HG03354 (cell line): ENCODE measurements at regions not wholly inside any gene's neighbourhood (a gene's known extent, or its start where the extent isn't known, plus 50 kb on each side); places are given as distances from the start of the nearest gene placed in this dataset.
"Not testable (repeated sequence)": the region's sequence is repeated elsewhere in the genome, so short reads cannot be mapped to it uniquely, and the experiment has no call there.

Experiments
- ATAC-seq: cut with Tn5 transposase; IDR thresholded peaks from one replicate; pipeline ENCODE4 v1.9.1; 2021; ENCODE audit warnings: mild to moderate bottlenecking; ENCODE audit not compliant: unreplicated experiment, poor library complexity, severe bottlenecking

DNA sequence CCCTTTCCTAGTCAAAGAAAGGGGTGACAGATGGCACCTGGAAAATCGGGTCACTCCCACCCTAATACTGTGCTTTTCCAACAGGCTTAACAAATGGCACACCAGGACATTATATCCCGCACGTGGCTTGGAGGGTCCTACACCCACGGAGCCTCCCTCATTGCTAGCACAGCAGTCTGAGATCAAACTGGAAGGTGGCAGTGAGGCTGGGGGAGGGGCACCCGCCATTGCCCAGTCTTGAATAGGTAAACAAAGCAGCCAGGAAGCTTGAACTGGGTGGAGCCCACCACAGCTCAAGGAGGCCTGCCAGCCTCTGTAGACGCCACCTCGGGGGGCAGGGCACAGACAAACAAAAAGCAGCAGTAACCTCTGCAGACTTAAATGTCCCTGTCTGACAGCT lies 249.2 kb upstream of the ALG10 start:
- ATAC-seq = not testable (repeated sequence)

DNA sequence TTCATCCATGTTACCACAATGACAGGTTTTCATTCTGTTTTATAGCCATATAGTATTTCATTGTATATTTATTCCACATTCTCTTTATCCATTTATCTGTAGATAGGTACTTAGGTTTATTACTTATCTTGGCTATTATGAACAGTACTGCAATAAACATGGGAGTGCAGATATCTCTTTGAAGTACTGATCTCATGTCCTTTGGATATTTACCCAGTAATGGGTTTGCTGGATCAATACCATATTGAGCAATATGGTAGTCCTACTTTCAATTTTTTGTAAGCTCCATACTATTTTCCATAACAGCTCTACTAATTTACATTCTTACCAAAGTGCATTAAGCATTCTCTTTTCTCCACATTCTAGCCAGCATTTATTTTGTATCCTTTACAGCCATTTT lies 235.8 kb upstream of the ALG10 start:
- ATAC-seq = no peak

DNA sequence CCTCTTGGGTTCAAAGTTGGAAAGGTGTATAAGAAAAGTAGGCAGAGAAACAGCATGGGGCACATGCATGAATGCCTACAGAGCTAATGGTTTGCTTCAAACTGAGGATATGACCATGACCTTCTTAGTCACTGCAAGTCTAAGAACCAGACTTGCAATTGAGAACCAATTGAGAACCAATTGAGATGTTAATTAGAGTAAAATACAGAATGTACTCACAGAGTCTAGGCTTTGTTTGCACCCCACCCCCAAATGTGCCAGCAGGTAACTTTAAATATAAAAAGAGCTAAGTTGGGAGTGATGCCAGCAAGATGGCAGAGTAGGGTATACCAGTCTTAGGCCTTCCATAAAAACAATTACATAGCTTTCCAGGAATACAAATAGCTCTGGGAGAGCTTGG lies 227.3 kb upstream of the ALG10 start:
- ATAC-seq = no peak

DNA sequence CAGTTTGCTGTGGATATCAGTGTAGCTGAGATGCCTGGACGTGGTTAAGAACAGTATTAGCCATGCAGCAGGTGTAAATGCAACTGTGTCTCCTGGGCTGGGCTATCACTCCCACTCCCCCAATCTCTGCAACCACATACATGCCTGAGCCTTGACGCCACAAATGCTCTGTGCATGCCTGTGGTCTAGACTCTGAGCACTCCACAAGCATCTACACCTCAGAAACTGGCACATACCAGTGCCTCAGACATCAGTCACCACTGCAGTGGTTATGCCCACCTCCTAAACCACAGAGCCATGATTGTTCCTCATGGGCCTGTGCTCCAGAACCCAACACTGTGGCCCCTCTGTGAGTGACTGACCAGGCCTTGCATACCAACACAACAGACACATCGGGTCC lies 226.8 kb upstream of the ALG10 start:
- ATAC-seq = no peak

DNA sequence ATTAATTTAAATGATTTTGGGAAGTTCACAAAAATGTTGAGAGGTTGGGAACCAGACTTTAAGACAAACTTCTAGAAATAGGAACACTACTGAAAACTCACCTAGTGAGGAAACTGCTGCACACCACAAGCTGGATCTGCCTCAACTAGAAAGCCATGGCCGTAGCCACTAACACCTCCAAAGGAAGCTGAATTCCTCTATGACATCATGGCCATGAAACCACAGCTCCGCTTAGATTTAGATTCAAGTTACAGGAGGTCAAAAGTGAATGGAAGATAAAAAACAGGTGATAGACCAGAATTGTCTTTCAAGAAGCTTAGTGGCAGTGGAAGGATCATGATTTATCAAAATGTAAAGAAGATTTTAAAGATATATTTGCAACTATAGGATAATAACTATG lies 208.8 kb upstream of the ALG10 start:
- ATAC-seq = no peak

DNA sequence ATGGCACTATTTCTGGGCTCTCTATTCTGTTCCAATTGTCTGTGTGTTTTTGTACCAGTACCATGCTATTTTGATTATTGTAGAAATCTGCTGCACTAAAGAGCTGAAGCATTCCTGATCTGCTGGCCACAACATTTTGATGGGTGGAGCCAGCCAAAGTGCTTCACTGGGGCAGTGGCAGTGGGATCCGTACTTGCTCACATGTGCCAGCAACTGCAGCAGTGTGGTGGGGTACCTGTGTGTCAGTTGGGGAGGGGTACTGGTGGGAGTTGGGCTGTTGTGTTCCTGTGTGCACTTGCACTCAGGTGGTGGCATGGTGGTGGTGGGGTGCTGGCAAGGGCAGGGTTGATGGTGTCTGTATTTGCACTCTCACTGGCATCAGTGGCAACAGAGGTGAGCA lies 204.6 kb upstream of the ALG10 start:
- no peak for ATAC-seq

DNA sequence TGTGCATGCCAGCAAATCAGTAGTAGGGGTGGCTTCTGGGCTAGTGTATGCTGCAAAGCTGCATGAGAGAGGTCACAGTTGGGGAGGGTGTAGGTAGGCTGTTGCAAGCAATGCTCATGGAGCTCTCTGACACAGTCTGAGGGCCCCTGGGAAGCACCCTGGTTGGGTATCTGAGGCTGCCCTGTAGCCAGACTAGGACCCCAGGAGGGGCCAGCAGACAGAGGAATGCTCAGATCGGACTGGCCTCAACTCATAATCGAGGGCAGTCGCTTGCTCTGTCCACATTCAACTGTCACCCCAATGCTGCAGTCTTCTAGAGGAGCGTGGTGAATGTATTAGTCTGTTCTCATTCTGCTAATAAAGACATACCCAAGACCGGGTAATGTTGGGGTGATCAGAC lies 204.0 kb upstream of the ALG10 start:
- ATAC-seq = no peak

DNA sequence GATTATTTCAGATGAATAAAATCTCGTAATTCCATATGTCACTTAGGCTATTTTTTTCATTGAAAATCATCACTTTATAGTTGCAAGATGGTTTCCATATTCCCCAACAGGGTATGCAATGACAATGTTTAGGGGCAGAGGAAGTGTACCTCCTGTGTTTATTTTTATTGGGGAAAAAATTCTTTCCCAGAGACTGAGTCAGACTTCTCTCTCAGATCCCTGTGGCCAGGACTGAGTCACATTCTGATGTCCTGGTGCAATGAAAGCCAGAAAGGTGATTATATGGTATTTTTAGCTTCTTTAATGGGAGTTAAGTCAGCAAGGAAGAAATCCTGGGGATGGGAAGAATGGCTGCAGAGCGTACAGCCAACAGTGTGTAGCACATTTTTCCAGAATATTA lies 196.9 kb upstream of the ALG10 start:
- ATAC-seq = no peak

DNA sequence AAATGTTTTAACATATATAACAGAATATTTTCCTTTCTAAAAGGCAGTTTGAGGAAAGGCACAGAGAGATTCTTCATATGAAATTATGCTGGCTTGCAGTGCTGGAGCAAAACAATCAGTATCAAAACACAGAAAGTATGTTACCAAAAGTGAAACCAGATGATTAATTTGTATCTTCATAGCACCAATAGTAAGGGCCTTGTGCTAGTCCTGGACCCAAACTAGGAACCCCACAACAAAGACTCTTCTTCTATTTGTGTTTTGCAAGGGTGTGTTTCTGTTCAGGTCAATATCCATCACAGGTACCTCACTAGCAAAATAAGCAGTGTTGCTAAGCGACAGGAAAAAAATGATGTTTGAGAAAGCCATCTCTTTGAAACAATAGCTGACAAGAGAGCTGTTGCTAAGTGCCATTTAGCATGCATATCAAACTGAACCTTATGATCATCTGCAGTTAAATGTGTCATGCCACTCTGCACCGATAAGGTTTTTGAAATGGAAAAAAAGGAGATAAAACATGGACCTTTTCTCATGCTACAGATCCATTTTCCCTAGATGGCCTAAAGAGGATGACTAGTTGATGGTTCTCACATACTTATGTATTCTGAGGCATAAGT lies 196.2 kb upstream of the ALG10 start:
- no peak for ATAC-seq

DNA sequence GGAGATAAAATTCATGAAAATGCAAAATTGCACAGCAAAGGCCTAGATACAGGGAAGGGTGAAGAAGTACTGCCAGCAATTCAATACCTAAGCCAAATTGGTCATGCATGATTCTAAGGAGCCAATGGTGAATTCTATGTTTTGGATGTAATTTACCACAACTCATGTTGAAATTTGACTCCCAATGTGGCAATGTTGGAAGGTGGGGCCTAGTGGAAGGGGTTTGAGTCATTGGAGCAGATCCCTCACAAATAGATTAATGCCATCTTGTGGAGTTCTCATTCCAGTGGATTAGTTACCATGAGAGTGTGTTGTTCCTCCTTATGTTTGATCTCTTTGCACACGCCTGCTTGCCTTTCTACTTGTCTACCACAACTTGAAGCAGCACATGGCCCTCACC lies 194.0 kb upstream of the ALG10 start:
- ATAC-seq = no peak

DNA sequence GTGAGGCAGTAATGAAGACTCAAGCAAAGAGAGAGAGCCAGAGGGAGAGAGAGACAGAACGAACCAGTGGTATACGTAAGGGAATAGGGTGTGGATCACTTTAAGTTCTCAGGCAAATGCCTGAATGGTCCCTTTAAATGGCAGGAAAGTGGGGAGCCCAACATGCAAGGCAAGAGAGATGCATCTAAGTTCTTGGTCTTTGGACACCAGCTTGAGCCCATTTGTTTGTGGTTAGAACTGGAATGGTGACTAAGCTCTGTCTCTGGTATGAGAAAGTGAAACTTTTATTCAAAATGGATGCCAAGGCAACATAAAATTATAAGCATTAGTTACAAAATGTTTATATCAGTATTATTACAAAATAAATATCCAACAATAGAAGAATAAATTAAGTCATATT lies 192.2 kb upstream of the ALG10 start:
- no peak for ATAC-seq

DNA sequence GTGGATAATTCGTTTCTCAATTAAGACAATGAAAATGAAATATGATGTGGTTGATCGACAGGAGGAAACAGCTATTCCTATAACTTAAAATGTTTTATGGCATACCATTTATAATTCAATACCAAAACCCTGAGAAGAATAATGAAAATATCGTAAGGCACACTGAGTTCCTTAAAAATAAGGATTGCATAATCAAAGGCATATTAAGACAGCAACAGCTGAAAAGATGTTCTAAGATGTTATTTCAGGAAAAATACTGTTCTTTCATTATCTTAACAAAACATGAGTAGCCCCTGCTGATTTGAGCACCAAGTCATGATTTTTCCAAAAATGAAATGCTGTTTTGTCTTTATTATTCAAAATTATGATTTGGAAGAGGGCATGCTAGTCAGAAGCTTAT lies 189.4 kb upstream of the ALG10 start:
- ATAC-seq = no peak

DNA sequence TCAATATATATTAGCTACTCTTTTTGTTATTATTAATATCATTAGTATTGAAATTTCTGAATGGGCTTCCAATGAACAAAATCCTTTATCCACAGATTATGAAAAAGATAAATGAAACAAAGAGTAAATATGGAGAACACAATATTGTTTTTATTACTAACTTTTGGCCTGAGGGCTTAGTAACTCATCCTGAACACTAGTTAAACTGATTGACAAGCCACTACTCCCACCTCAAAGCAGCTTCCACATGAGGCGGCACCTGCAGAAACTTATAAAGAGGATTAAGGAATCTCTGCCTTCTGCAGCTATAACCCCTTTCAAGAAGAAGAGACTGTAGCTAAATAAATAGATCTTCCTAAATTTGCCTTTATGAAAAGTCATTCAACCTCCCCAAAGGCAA lies 187.6 kb upstream of the ALG10 start:
- ATAC-seq = no peak

DNA sequence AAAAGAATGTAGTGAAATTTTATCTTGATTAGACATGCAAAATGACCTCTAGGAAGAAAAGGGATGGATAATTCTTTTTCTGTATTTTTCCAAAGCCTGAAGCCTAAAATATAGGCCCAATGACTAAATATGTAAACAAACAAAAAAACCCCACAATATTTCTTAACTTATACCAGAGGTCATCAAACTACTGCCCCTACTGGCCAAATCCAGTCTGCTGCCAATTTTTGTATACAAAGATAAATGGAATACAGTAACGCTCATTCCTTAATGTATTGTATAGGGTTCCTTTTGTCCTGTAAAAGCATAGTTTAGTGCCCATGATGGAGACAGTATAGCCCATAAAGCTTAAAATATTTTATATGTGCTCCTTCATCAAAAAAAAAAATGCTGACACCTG lies 145.7 kb upstream of the ALG10 start:
- ATAC-seq = no peak

DNA sequence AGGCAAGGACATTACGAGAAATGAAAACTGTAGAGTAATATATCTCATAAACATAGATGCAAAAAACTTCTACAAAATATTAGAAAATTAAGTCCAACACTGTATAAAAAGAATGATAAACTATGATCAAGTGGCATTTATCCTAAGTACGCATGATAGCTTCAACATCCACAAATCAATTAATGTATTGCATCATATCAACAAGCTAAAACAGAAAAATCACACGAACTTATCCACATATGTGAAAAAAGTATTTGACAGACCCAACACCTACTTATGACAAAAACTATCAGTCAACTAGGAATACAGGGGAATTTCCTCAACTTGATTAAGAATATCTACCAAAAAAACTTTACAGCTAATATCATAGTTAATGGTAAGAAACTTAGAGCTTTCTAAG lies 129.9 kb upstream of the ALG10 start:
- ATAC-seq = no peak

DNA sequence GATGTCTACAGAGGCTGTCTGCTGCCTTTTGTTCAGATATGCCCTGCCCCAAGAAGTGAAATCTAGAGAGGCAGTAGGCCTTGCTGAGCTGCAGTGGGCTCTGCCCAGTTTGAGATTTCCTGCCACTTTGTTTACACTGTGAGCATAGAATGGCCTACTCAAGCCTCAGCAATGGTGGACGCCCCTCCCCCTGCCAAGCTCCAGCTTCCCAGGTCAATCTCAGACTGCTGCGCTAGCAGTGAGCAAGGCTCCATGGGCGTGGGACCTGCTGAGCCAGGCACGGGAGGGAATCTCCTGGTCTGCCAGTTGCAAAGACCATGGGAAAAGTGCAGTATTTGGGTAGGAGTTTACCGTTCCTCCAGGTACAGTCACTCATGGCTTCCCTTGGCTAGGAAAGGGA lies 101.8 kb upstream of the ALG10 start:
- not testable (repeated sequence) for ATAC-seq

DNA sequence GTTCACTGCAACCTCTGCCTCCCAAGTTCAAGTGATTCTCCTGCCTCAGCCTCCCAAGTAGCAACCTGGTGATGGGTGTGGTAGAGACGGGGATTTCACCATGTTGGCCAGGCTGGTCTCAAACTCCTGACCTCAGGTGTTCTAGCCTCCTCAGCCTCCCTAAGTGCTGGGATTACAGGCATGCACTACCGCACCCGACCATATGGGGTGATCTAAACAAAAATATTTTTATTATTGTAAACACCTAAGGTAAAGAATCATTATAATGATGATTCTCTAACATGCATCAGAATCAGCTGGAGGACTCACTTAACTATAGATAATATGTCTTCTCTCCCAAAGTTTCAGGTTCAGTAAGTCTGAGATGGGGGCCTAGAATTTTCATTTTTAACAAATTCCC lies 96.2 kb upstream of the ALG10 start:
- ATAC-seq = no peak

DNA sequence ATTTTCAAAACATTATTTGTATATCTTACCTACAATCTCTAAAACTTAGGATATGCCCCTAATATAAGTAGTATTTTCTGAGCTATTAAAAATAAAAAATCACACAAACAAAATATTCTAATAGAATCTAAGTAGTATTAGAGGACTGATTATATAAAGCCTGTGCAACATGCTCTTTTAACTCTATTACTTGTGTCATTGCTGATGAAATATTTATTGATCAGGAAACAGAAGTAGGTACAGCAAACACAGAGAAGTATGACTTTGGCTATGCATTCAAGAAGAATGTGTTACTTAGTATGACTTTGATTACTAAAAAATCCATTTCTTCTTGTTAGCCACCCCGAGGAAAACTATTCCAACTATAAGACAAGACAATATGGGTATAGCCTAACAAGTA lies 84.6 kb upstream of the ALG10 start:
- not testable (repeated sequence) for ATAC-seq

DNA sequence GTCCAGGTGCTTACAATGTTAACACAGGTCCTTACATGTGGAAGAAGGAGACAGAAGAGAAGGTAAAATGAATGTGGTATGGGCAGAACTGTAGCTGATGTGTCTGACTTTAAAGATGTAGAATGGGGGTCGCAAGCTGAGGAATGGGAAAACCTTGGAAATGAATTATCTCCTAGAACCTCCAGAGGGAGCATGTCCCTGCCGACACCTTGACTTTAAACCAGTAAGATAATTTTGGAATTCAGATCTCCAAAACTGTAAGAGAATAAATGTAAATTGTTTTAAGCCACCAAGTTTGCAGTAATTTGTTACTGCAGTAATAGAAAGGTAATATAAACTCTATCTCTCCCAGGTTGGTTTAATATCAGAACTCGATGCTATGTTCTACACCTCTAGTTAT lies 80.1 kb upstream of the ALG10 start:
- ATAC-seq = no peak

DNA sequence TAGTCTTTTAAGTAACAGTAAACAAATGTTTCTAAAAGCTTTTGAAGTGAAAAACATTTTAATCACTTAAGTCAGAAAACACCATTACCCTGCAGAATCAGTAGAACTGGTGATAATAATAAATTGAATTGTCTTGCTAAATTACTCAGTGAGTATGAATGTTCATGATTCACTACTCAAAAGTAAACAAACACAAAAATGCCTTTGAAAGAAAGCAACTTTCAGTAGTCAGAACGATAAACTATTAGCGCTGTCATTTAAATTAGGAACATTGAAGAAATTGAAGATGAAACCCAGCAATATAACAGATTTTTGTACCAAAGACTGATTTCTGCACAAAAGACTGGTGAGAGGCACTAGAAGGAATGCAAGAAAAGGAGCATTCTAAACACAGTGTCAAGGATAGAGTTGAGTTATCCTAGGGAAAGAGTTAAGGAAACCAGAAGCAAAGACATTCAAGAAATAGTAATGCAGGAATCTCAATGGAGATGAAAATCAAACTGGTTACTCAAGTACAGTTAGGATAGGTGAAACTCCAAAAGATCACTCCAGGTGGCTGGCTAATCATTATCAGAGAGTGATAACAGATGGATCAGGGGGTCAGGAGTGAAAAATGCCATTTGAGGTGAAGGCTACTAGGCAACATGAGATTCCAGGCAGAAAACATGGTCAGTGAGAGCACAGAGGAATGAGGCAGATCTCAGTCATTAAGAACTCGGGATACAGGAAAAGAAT lies 77.4 kb upstream of the ALG10 start:
- ATAC-seq = no peak

DNA sequence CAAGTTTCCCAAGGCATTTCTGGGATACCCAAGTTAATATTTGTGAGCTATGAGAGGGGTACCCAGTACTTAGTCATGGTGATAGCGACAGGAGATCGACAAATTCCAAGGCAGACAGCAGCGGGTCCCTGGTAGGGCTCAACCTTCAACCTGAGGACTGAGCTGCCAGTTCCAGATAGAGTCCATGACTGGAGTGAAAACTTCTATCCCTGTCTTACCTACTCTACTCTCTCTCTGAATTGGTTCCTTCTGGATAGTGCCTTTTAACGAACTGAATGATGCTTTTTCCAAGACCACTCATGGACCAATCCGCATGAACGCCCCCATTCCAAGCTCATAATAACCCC lies 76.9 kb upstream of the ALG10 start:
- ATAC-seq = no peak

DNA sequence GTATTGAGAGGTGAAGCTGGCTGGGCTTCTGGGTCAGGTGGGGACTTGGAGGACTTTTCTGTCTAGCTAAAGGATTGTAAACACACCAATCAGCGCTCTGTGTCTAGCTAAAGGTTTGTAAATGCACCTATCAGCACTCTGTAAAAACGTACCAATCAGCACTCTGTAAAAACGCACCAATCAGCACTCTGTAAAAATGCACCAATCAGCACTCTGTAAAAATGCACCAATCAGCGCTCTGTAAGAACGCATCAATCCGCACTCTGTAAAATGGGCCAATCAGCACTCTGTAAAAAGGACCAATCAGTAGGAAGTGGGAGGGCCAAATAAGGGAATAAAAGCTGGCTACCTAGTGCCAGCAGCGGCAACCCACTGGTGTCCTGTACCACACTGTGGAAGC lies 56.1 kb upstream of the ALG10 start:
- not testable (repeated sequence) for ATAC-seq
